GM19467 (cell line): ENCODE measurements at regions not wholly inside any gene's neighbourhood (a gene's known extent, or its start where the extent isn't known, plus 50 kb on each side); places are given as distances from the start of the nearest gene placed in this dataset.

ENCODE experiments used
- ATAC-seq: cut with Tn5 transposase; IDR thresholded peaks from one replicate; pipeline ENCODE4 v1.9.1; 2021; ENCODE audit warnings: mild to moderate bottlenecking, moderate library complexity; ENCODE audit not compliant: unreplicated experiment

DNA sequence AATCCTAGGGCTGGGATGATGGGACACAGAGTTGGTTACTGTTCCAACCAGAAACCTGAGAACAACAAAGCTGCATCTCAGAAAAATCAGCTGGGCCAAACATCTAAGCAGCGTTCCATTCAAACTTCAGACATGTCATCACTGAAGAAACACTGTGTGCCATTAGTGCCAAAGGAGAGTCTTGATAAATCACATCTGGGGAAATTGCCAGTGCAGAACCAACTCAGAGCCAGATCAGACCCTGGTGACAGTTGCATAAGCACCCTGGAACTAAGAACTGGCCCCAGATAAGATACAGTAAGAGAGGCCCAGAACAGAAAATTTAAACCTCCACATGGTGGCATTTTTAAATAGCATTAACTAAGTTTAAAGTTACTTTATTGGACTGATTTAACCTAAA lies 482.8 kb downstream of the PRKD1 start:
- ATAC-seq, result no peak

DNA sequence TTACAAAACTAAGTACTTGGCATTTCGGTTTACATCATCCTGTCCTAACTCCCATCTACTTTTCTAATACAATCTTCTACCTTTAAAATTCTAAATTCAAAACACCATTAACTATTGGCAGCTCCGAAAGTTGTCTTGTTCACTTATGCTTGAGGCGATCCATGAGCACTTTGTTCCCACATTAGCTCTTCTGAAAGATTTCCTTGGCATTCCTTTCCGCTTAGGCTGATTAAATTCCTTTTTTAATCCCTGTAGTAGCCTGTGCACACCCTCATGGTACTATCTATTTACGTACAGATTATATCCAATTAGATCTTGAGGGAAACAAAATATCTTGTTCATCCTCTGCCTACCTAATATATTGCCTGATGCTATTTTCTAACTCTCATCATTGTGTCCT lies 480.7 kb downstream of the PRKD1 start:
- ATAC-seq, result no peak

DNA sequence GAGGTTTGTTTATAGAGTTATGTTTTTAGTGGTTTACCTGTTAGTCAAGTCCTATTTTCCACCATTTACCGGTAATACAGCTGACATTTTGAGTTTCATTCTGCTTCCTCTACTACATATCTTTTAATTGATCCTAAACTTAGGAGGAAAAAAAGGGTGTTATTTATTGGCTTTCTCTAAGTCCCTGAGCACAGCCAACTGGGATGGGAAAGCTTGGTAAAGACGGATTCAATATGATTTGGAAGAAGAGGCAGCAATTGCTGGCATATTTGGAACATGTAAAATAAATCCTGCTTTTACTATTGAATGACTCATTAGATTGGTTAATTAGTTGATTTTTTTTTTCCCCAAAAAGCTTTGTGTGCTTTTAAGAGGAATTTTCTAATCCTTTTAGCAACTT lies 475.7 kb downstream of the PRKD1 start:
- ATAC-seq, result no peak

DNA sequence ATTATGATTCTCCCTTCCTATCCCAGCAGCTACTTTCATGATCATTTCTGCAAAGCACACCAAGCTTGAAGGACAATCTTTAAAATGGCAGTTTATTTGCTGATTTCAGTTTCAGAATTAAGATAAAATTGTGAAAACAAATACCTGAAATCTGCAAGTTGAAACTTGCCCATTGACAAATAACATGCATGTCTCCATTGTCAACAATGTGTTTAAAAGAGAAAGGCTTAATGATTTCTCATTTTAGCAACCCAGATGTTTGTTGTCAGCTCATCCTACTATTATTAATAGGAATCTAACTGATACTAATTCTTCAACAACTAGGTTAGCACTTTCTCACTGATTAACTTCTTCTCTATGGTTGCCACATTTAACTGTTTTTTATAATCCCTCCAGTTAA lies 474.6 kb downstream of the PRKD1 start:
- no peak for ATAC-seq

DNA sequence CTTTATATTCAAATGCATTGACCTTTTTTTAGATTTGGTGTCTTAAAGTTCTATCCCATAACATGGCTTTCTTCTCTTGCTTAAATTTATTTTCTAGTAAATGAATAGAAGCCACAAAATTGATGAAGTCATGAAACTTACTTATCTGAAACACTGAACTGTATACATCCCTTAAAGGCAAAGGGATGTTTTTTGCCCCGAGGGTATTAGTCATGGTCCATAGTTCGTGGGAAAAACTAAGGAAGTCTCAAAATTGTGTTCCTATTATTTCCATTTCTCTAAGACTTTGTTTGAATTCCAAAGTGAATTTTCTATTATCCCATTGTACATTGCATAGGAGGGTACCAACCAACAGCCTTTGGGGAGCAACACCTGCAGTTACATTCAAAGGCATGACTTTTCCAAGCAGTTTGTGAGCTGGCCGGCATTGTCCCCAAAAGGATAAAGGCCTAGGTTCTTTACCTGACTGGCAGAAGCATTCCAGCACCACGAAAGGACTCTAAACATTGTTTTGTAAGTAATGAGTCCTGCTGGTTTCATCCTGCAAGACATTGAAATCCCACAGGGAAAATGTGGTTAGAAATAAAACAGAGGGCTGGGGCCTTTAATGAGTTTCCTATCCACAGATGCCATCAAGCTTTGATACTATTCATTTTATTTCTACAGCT lies 473.5 kb downstream of the PRKD1 start:
- no peak for ATAC-seq

DNA sequence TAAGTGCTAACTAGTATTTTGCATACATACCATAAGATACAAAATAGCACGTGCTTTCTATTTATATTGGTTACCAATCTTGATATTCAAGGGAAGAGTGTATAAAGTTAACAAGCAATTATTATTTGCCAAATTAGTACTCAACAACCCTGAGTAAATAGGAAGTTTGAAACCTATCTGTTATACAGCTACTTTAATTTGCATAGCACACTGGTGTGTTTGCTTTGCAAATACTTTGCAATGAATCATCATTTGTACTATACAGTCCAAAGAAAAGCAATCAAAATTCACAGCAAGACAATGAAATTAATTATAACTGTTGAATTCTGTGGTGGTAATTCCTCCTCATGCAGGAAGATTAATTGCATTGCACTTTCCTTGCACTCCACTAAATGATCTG lies 469.1 kb downstream of the PRKD1 start:
- no peak for ATAC-seq

DNA sequence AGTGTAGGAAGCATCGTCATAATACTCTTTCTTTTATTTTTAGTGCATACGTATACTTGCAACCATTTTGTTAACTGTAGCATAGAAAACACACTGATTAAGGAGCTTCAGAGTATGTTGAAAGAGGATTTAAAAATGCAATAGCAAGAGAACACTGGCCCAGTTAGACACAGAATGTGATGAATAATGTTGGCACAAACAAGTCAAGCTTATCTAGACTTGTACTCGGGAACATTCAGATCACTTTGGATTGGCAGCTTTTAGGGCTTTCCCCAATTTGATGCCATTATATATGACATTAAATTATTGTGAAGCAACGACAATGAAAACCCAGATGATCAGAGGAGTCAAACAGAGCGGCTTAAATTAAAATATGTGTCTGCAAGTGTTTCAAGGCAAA lies 468.1 kb downstream of the PRKD1 start:
- no peak for ATAC-seq

DNA sequence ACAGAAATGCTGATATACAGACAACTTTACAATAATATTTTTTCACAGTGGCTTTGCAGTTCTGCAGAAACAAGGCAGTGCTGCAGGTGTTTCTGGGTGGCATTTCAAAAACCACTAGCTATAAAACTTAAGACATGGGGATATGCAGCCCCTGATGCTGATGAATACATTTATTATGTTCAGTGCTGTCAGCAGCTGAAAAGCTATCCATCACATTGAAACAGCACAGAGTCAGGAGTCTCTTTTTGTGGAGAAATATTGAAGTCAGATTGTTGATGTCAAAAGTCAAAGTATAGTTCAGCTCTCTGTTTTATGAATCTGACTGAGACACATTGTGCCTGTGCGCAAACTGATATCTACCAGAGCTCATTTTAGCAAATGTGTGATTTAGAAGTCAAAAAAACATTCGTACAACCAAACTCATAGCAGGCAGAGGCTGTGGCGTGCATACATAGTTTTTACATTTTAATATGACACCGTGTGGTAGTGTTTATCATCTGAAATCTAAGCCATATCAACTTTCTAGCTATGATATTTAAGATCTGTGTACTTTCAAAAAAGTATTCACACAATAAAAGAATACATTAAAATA lies 467.6 kb downstream of the PRKD1 start:
- ATAC-seq, result no peak

DNA sequence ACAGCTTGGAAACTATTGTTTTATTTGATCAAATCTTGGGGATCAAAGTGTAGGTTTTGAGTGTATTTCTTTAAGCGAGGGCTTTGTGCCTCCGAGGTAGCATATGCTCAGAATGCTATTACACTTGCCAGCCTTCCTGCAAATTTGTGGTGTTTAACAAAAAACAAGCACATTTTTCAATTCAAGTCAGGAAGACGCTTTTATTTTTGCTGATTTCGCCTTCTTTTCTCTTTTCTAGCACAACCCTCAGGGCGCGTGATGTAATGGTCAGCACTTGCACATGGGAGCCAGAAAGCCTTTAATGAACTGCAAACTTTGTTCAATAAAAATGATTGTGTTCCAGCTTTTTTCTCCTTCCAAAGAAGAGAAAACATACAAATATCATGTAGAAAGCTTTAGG lies 466.5 kb downstream of the PRKD1 start:
- ATAC-seq, result no peak

DNA sequence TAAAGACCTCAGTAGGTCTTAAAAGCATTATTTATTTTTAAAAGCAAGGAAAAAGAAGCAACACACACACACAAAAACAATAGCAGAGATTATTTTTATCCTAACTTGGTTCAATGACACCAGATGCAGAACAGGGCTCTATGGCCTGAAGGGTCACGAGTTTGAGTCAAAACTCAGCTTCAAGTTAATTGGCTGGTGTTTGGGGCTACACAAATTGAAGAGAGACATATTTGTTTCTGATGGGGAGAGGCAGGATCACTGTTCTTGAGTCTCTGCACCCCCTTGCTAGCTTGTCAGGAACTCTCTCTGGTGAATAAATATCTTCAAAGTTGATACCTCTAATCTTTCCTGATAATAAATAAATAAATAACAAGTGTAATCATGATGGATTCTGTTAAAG lies 466.1 kb downstream of the PRKD1 start:
- ATAC-seq, result no peak

DNA sequence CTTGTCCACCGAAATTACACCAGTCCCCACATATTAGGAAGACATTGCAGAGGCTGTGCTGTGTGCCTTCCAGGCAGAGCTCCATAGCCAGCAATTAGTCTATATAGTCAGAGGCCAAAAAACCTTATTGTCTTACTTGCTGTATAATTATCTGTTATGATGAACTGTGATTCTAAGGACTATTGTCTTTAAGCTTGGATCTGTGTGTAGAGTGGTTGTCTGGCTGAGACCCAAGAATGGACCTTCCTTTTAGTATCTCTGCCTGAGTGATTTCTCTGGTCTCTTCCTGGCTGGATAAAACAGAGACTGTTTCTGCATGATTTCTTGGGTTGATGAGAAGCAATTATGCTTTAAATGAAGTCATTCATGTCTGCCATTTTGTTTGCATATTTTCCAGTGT lies 465.3 kb downstream of the PRKD1 start:
- no peak for ATAC-seq

DNA sequence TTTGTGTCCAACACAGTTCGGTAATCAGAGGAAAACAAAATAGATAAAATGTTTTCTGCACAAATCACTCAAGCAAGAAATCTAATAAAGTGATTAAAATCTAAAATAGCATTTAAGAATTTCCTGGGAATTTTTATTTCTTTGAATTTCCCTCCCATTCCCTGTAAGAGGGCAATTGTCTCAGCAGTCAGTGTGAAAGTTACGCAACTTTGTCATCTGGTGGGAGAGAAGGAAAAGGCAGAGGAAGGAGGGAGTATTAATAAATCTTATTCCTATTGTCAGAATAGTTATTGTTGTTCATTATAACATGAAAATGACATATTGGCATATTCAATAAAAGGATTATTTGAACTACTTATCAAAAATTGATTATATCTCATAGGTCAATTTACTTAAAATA lies 464.9 kb downstream of the PRKD1 start:
- ATAC-seq, result no peak

DNA sequence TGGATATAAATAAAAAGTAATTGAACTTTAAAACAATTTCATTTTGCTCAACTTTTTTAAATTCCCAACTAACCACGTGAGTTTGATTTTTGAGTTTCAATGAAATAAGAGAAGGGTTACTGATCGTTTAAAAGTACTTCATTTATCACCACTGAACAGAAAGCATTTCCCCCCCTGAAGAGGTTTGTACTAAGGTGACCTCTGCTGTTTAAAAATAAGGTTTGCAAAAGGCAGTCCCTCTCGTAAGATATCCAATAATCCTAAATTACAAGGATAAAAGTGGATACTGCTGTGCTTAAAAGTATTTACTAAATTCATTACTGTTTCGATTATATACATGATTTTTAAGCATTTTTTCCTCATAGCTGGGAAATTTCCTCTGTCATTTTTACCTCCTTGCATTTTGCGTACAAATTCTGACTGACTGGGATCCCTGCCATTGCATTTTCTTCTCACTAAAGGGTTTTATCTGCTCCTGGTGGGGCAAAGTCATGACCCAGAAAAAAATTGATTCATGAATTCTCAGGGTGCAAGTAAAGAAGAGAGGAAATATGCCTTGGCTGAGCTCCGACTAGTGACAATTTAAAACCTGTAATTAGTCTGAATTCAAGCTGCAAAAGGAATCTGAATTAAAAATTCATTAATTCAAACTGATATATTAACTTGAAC lies 463.8 kb downstream of the PRKD1 start:
- ATAC-seq, result no peak

DNA sequence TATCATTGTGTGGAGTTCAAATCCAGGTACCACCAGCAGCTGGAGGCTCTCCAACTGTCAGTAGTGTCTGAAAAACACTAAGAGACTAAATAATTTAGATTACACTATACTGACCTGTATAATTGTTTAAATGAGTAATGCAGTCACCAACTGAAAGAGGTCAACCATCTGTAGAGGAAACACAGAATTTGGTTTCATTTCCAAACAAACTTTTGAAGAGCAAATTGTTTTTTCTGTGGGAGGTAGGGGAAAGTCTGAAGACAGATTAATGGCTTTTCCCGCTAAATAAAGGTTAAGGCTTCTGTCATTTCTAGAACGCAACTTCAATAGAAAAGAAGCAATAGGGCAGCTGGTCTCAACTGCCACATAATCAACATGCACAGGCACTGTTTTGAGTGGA lies 462.6 kb downstream of the PRKD1 start:
- no peak for ATAC-seq

DNA sequence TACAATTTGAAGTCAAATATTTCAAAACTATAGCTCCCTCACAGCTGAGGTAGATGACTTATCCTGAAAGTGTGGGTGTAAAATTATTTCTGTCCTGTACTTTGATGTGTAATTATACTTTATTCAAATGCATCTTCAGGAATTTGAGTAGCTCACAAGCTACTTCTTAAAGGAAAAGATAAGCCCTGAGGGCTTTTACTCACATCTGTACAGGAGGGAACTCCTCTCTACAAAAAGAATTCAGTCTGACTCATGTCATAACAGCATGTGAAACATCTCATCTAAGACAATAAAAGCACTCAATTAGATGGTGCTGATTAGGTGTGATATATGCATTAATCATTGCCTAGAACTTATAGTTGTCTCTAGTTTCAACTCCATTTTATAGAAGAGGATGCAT lies 452.0 kb downstream of the PRKD1 start:
- no peak for ATAC-seq

DNA sequence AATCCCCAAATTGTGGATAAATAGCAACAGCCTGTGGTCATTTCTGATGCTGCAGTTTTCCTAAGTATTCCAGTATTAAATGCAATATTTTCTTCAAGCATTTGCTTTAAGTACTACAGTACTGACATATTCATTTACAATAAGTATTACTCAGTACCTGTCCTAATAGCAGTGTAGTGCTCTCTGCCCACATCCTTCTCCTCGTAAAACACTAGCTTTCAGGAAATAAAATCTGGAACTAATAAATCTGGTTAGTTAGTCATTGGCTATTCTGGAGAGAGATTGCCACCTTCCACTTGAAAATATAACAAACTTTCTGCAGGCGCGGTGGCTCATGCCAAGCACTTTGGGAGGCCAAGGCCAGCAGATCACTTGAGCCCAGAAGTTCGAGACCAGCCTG lies 441.5 kb downstream of the PRKD1 start:
- ATAC-seq, result no peak

DNA sequence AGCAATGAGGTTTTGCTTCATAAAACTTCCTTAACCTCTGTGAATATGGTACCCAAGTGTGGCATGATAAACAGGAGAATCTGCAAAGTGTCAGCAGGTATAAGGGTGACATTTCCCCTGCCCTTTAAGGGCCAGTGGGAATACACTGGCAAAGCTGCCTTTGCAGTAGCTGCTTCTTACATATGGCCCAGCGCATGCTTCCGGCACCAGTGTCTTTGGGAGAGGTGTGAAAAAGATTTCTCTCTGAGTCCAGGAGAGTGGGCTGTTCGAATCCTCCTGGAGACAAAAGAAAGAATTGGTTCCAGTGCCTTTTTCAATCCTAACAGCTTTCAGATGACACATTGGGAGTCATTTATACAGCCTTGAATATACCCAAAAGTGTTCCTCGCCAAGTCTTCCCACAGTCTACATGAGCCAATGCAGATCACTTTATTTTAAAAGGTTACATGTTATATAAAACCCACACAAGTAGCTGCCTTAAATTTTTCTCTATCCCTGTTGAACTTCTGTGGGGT lies 437.7 kb downstream of the PRKD1 start:
- ATAC-seq, result no peak

DNA sequence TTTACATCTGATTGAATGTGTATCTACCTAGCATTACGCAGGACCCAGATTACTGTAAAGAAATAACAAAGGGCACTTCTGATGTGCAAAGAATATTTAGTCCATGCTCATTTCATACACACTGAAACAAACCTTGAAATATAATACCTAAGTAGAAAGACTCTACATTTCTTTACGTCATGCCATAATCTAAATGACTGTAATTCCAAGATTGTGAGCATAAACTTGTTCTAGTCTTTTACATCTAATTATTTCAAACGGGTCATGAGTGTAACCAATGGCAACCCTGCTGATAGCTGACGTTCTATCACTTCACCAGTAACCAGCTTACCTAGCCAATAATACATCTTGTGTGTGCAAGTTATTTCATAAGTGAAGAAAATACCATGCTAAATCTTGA lies 433.8 kb downstream of the PRKD1 start:
- no peak for ATAC-seq

DNA sequence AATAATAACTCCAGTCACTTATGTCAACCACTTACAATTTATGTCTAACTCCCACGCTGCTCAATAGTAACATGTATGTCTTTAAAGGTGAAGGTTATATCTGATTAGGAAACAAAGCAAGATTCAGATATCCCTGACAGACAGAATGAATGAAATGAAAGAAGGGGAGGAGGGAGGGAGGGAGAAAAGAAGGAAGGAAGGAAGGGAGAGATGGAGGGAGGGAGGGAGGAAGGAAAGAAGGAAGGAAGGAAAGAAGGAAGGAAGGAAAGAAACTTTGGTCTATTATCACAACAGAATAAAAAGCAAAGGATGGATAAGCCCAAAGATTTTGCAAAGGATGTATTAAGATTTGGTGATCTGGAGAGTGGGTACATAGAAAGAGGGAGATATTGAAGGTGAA lies 433.3 kb downstream of the PRKD1 start:
- no peak for ATAC-seq

DNA sequence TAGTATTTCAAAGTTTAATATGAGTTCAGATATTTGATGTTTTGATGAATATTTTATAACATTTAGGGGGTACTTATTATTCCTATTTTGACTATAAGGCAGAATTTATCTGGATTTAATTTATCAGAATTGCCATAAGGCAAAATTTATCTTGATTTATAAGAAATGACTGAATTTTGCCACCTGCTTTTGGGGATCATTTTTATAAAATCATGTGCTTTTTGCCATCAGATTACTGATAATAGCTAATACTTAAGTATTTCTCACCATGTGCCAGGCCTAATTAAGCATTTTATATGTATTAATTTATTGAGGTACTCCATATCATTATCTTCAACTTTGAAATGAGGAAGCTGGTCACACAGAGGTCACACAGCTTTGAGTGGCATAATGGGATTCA lies 423.7 kb downstream of the PRKD1 start:
- ATAC-seq, result no peak

DNA sequence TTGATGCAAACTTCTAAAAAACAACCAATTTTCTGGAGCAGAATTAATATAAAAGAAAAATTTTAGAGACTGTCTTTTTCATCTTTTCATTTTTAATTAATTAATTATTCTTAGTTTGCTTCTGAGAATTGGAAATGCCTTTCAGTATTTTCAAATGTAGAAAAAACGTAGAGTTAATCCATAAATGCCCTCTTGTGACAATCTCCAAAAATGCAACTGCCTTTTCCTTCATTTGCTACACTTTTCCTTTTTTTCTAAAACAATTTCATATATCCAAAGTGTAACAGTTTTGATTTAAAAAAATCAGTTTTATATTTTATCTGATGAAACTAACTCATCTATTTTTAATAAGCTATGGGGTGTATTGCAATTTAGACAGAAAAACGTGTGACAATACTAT lies 409.3 kb downstream of the PRKD1 start:
- no peak for ATAC-seq

DNA sequence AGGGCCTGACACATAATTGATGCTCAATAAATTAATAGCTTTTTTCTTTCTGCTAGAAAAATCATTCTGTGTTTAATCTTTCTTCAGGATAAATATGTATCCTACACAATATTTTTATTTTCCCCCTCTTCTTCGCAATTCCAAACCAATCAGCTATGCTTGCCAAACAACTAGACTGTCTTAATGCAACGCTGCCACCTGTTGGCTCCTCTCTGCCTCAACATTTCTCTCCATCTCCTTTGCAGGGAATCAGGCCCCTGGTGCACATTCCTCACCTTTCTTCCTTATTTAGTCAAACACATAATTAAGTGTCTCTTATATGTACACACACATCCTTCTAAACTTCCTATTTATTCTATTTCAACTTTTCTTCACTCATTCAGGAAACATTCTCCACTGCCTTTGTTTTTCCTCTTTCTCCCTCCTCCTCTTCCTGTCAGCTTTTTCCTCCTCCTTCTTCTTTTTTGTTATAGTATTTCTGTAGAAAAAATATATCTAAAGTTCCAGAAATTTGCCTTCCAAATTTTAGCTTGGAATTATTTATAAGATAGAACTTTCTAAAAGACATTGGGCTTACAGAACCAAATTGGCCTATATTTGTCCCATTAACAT lies 406.0 kb downstream of the PRKD1 start:
- ATAC-seq, result no peak
